ENCODE measurements at regions not wholly inside any gene's neighbourhood (a gene's known extent, or its start where the extent isn't known, plus 50 kb on each side); places are given as distances from the start of the nearest gene placed in this dataset.
A peak's percentile ranks its signal among the peaks of the same experiment; 100 is the strongest.
"Not testable (repeated sequence)": the region's sequence is repeated elsewhere in the genome, so short reads cannot be mapped to it uniquely, and the experiment has no call there.

DNA sequence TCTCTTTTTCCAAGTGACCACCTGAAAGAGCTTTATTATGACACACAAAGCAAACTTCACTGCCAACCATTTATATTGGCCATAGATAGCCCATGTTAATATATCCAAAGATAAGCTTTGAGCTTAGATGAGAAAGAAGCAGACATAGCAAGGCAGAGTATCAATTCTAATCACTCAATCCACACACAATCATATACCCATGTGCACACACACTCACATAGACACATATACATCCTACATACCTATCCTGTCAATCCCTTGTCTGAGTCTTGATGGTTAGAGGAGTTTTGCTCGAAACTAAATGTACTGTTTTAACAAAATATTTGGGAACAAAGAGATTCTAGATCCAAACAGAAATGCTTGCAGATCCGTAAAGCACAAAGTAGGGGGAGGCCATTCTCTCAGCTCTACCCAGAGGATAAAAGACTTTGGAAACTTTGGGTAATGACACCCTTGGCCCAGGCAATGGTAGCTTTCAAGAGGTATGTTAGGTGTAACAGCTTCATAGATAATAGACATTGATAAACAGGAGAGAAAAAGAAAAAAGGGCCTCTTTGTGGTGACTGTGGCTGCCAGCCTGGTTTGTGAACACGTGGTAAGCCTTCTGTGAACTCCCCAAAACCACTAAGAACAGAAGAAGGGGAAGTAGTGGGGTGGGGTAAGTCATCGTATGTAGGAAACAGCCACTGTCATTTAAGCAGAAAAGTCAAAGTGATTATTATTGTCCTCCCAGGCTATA lies 121.6 kb downstream of the TLR4 start:
- Mint-ChIP-seq H3K36me3 (peaks cover 4% of the 10 kb centered on the region), H3K27ac (no peak overlapping the region)

DNA sequence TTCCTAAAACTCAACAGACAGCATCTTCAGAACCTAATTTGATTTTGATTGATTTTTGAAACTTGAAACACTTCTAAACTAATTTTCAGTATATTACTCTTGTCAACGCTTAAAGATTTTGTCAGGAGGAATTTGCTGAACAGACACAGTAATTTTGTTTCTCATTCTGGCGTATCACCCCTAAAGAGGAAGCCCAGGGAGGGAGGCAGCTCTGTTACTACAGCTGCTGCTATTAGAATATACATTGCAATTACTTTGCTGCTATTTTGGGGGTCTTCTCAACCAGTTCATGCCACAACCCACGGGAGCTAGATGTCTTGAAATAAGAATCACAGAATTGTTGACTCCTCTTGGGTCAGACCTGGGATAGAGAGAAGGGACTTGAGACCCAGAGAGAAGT lies 122.6 kb downstream of the TLR4 start:
- Mint-ChIP-seq H3K36me3 (peaks cover 6% of the 10 kb centered on the region), H3K4me3 (no peak overlapping the region), H3K27me3 (peaks cover 16% of the 10 kb centered on the region), H3K9me3 (ENCODE audit: low read depth) (no peaks in the 10 kb centered on the region), H3K27ac (no peak overlapping the region), H3K4me1 (ENCODE audit: low read depth) (peaks cover 30% of the 10 kb centered on the region)

More for the DNA sequence above, 121.6 kb downstream of the TLR4 start:
- H3K27me3 Mint-ChIP-seq, result peaks cover 13% of the 10 kb centered on the region
- no peaks in the 10 kb centered on the region for H3K9me3 Mint-ChIP-seq (ENCODE audit: low read depth)
- H3K4me3 Mint-ChIP-seq, result peak overlapping the region; percentile 44
- peaks cover 30% of the 10 kb centered on the region for H3K4me1 Mint-ChIP-seq (ENCODE audit: low read depth)

DNA sequence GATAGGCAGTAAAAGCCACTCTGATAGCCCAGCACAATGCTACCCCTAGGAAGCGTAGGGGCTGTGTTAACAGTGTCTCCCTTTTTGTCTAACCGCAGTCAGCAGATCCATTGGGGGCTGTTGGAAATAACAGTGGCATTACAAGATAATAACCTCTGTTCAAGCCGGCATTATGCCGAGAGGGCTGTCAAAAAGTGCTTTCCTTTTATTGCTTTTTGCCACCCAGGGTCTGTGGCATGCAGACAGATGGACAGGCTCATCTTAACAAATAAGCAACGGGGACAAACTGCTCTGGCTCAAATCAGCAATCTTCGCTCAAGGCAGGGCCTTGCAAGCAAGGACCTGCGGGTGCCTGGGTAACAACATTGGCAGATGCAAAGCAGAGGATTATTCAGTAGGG lies 123.3 kb downstream of the TLR4 start:
- Mint-ChIP-seq H3K36me3 (peaks cover 6% of the 10 kb centered on the region), H3K4me3 (no peak overlapping the region), H3K9me3 (ENCODE audit: low read depth) (no peaks in the 10 kb centered on the region), H3K4me1 (ENCODE audit: low read depth) (peaks cover 30% of the 10 kb centered on the region), H3K27me3 (peaks cover 16% of the 10 kb centered on the region), H3K27ac (peak overlapping the region; percentile 8)

DNA sequence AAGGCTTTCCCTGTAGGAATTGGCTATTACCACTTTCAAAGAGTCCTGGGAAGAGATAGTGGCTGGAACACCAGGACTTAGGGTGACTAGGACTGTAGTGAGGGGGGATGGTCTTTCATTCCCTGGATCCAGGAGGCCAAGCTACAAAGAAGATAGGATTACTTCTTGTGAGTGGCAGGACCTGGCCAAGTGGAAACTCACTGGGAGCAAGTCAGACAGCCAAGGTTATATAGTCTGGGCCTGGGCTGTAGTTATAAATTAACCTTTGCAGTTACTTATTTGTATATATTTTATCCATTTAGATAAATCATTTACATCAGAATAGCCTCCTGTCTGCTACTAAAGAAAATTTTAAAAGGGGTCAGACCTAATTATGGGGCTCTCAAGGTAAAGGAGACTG lies 124.3 kb downstream of the TLR4 start:
- Mint-ChIP-seq H3K4me3 (no peak overlapping the region), H3K27me3 (peaks cover 15% of the 10 kb centered on the region), H3K27ac (no peak overlapping the region), H3K9me3 (ENCODE audit: low read depth) (no peaks in the 10 kb centered on the region), H3K36me3 (peaks cover 6% of the 10 kb centered on the region), H3K4me1 (ENCODE audit: low read depth) (peaks cover 30% of the 10 kb centered on the region)

DNA sequence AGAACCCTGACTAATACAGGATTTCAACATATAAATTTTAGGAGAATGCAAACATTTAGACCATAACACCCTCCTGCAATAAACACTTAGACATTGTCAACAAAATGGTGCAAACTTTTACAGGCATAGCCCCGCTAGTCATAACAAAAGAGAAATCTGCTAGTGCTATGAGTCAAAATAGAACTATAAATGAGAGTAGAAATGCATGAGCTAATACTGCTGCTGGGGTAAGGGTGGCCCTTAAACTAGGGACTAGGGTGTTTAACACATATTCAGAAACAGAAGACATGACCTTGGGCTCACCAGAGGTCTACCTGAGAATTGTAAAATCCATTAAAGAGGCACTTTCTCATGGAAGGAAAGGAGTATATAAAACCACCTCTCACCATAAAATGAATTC lies 131.6 kb downstream of the TLR4 start:
- Mint-ChIP-seq H3K4me1 (ENCODE audit: low read depth) (no peaks in the 10 kb centered on the region), H3K9me3 (ENCODE audit: low read depth) (no peaks in the 10 kb centered on the region), H3K4me3 (no peak overlapping the region), H3K27me3 (peaks cover 18% of the 10 kb centered on the region), H3K36me3 (peaks cover 1% of the 10 kb centered on the region), H3K27ac (no peak overlapping the region)

DNA sequence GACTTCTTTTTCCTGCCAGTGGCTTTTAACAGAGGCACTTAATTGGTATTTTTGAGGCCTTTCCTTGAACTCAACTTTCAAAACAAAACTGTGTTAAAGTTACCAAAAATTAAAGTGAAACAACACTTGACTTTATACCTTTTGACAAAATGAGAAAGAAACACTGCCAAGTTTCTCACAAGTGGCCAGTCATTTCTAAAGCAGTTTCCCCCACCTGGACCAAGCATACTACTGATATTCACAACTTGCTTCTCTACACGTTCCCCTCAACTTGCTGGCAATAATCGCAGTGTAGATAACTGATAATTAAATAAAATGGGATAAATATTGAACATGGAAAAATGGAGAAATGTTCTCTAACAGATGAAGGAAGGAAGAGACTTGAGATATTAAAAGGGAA lies 135.7 kb downstream of the TLR4 start:
- Mint-ChIP-seq H3K27ac (no peak overlapping the region), H3K4me3 (no peak overlapping the region), H3K36me3 (no peaks in the 10 kb centered on the region), H3K9me3 (ENCODE audit: low read depth) (no peaks in the 10 kb centered on the region), H3K4me1 (ENCODE audit: low read depth) (no peaks in the 10 kb centered on the region), H3K27me3 (peaks cover 16% of the 10 kb centered on the region)

DNA sequence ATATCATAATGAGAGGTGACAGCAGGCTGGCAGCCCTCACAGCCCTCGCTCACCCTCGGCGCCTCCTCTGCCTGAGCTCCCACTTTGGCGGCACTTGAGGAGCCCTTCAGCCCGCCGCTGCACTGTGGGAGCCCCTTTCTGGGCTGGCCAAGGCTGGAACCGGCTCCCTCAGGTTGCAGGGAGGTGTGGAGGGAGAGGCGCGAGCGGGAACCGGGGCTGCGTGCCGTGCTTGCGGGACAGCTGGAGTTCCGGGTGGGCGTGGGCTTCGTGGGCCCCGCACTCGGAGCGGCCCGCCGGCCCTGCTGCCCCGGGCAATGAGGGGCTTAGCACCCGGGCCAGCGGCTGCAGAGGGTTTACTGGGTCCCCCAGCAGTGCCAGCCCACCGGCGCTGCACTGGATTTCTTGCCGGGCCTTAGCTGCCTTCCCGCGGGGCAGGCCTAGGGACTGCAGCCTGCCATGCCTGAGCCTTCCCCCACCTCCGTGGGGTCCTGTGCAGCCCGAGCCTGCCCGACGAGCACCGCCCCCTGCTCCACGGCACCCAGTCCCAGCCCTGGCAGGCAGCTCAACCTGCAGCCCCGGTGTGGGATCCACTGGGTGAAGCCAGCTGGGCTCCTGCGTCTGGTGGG lies 147.7 kb downstream of the TLR4 start:
- not testable (repeated sequence) for H3K4me3 Mint-ChIP-seq; H3K36me3 Mint-ChIP-seq; H3K27me3 Mint-ChIP-seq; H3K4me1 Mint-ChIP-seq (ENCODE audit: low read depth); H3K27ac Mint-ChIP-seq; H3K9me3 Mint-ChIP-seq (ENCODE audit: low read depth)

DNA sequence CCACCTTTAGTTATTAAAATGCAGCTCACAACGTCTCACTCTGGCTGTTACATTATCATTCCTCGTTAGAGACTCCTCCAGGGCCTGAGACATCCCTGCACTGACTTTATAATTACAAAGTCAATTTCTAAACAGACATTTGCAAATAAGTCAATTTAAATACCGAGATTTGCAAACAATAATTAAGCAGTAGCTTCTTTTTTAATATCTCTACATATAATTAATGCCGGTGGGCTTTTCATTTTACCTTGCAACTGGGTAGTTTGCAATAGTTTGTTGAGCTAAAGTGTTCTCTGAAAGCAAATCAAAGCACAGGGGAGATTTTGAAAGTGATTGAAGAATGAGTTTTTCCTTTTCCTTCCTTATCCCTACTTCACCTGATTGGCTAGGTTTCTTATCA lies 154.4 kb downstream of the TLR4 start:
- no peaks in the 10 kb centered on the region for H3K4me1 Mint-ChIP-seq (ENCODE audit: low read depth)

DNA sequence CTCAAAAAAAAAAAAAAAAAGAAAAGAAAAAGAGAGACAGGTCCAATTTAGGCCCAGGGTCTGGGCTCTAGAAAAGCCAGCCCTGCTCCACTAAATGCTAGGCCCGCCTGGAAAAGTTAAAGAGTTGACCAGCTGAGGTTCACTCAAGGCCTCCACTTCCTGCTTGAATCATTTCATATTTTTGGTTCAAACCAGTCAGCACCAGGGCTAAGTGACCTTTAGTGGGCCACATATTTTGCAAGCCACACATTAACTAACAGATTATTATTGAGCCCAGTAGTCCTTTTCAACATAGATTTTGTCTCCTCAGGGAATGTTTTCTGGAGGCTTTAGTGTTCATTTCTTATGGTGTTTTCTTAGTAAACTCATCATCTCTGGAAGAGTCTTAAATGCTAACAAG lies 156.6 kb downstream of the TLR4 start:
- Mint-ChIP-seq H3K36me3 (no peaks in the 10 kb centered on the region), H3K4me1 (ENCODE audit: low read depth) (no peaks in the 10 kb centered on the region), H3K27ac (no peak overlapping the region), H3K4me3 (no peak overlapping the region), H3K9me3 (ENCODE audit: low read depth) (no peaks in the 10 kb centered on the region), H3K27me3 (no peaks in the 10 kb centered on the region)

More for the DNA sequence above, 154.4 kb downstream of the TLR4 start:
- no peaks in the 10 kb centered on the region for H3K9me3 Mint-ChIP-seq (ENCODE audit: low read depth)
- H3K27me3 Mint-ChIP-seq, result no peaks in the 10 kb centered on the region
- no peaks in the 10 kb centered on the region for H3K36me3 Mint-ChIP-seq
- H3K27ac Mint-ChIP-seq, result no peak overlapping the region
- H3K4me3 Mint-ChIP-seq, result no peak overlapping the region

DNA sequence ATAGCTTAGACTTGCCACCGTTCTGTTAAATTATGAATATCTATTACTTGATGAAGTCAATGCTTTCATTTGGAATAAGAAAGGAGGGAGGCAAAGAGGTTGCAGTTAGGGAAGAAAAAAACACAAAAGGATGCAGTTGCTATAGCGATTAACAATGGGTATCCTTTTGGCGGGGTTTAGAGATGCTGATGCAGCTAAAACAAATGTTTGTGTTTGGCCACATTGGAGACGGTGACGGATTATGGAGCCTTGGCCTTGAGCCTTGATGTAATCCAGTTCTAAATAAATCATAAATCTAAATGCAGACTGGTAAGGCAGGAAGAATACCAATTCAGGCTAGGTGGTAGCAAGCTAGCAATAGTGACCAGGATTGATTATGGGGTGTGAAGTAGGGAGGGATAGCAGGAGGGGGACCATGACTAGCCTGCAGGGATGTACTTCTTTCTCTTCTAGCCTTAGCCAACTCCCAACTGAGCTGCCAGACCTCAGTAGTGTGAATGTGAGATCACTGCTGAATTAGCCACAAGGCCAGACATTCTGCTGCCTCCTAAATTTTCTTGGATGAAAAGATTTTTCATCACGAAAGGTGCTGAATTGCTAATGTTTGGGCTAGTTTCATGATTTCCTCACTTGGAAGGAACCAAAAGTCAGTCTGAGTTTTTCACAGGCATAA lies 160.3 kb downstream of the TLR4 start:
- H3K4me1 Mint-ChIP-seq (ENCODE audit: low read depth), result no peaks in the 10 kb centered on the region
- H3K27me3 Mint-ChIP-seq, result no peaks in the 10 kb centered on the region
- H3K36me3 Mint-ChIP-seq, result no peaks in the 10 kb centered on the region
- H3K27ac Mint-ChIP-seq, result no peak overlapping the region
- no peaks in the 10 kb centered on the region for H3K9me3 Mint-ChIP-seq (ENCODE audit: low read depth)
- H3K4me3 Mint-ChIP-seq, result no peak overlapping the region

DNA sequence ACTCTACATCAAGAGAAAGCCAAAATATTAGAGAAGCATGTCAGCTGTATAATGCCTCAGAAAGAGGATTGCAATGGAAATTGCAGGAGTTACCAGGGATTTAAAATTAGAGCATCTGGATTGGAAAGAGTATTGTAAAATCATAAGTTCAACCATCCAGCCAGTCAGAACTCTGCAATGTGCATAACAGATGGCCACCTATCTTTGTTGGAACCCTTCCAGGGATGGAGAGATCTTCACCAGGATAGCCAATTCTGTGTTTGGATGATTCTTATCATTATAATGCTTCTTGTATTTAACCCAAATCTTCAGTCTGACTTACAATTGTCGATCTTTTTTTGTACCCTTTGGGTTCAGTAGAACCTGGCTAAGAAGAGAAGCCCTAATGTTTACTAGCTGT lies 164.4 kb downstream of the TLR4 start:
- no peaks in the 10 kb centered on the region for H3K4me1 Mint-ChIP-seq (ENCODE audit: low read depth)
- H3K4me3 Mint-ChIP-seq, result no peak overlapping the region
- H3K9me3 Mint-ChIP-seq (ENCODE audit: low read depth), result no peaks in the 10 kb centered on the region
- peaks cover 4% of the 10 kb centered on the region for H3K27me3 Mint-ChIP-seq
- H3K27ac Mint-ChIP-seq, result no peak overlapping the region
- no peaks in the 10 kb centered on the region for H3K36me3 Mint-ChIP-seq

DNA sequence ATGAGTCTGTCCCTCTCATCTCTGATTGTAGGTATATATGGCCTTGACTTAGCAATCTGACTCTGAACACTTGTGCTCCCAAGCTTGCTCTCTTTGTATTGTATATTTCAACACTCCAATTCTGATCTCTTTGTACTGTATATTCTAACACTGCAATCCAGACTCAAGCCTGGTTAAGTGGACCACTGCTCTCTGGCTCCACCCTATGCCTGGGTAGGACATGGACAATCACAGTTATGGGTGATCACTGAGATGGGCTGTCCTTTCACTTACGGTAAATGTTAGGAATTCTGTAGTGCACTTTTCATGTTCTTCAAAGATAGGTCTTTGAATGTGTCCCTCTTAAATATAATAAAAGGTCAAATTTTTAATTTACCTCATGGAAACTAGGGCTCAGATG lies 165.1 kb downstream of the TLR4 start:
- no peak overlapping the region for H3K27ac Mint-ChIP-seq
- no peaks in the 10 kb centered on the region for H3K36me3 Mint-ChIP-seq
- H3K9me3 Mint-ChIP-seq (ENCODE audit: low read depth), result no peaks in the 10 kb centered on the region
- H3K4me1 Mint-ChIP-seq (ENCODE audit: low read depth), result no peaks in the 10 kb centered on the region
- H3K27me3 Mint-ChIP-seq, result peaks cover 7% of the 10 kb centered on the region
- no peak overlapping the region for H3K4me3 Mint-ChIP-seq

DNA sequence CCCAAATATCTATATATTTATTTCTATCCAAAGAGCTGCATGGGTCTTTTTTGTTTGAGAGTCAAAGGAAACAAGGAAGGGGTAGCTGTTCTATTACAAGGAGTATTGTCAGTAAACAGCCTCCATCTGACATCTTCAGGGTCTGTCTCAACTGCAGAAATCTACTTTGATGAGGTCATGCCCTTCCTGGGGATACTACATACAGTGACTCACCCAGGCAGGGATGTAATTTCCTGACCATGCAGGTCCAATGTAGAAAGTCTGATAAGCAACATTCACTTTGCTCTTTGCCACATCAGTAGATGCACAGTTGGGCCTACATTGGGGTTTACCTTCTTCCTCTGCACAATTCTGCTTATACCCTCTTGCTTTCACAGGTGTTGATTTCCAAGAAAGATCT lies 165.5 kb downstream of the TLR4 start:
- H3K36me3 Mint-ChIP-seq, result no peaks in the 10 kb centered on the region
- H3K4me3 Mint-ChIP-seq, result no peak overlapping the region
- no peaks in the 10 kb centered on the region for H3K4me1 Mint-ChIP-seq (ENCODE audit: low read depth)
- H3K27me3 Mint-ChIP-seq, result peaks cover 8% of the 10 kb centered on the region
- H3K9me3 Mint-ChIP-seq (ENCODE audit: low read depth), result no peaks in the 10 kb centered on the region
- no peak overlapping the region for H3K27ac Mint-ChIP-seq

DNA sequence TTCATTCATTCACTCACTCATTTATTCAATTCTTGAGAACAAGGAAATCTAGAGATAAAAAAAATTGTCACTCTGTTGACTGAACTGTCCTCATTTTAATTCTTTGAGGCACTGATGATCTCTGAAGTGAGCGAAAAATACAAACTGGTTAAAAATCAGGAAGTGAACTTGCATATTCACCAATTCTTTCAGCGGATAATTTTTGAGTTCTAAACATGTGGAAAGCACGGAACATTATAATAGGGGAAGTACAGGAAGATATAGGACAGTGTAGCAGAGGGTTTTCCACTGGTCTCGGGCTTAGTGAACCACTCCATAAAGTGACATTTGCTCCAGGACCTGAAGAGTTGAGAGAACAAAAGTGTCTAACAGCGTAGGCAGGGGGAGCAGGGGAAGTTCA lies 169.5 kb downstream of the TLR4 start:
- Mint-ChIP-seq H3K9me3 (ENCODE audit: low read depth) (peaks cover 3% of the 10 kb centered on the region), H3K4me1 (ENCODE audit: low read depth) (no peaks in the 10 kb centered on the region), H3K36me3 (no peaks in the 10 kb centered on the region), H3K27me3 (peaks cover 13% of the 10 kb centered on the region), H3K4me3 (no peak overlapping the region), H3K27ac (no peak overlapping the region)

DNA sequence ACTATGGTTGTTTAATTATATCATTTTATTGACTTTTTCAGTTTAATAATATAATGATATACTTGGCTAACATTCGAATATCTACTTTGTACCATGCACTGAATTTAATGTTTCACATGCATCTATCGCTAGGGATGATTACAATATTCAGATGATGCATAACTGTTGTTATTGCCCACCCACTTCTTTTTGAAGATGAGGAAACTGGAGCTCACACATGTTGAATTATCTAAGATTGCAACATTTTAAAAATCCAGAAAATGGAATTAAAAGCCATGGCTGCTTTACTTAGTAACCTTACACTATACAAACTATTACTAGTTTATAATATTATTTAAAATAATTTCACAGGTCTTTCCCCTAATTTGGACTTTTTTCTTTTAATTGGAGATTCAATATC lies 171.7 kb downstream of the TLR4 start:
- H3K36me3 Mint-ChIP-seq, result no peaks in the 10 kb centered on the region
- no peak overlapping the region for H3K4me3 Mint-ChIP-seq
- no peaks in the 10 kb centered on the region for H3K4me1 Mint-ChIP-seq (ENCODE audit: low read depth)
- peaks cover 3% of the 10 kb centered on the region for H3K9me3 Mint-ChIP-seq (ENCODE audit: low read depth)
- H3K27ac Mint-ChIP-seq, result no peak overlapping the region
- H3K27me3 Mint-ChIP-seq, result peaks cover 13% of the 10 kb centered on the region
